Adipocyte (in vitro differentiated cells): ENCODE measurements at regions not wholly inside any gene's neighbourhood (a gene's known extent, or its start where the extent isn't known, plus 50 kb on each side); places are given as distances from the start of the nearest gene placed in this dataset.
"Not testable (repeated sequence)": the region's sequence is repeated elsewhere in the genome, so short reads cannot be mapped to it uniquely, and the experiment has no call there.

Experiments
- DNase-seq: peaks from one replicate; pipeline ENCODE4 v3.0.0-alpha.2; 2015; ENCODE audit warnings: low read depth
- H3K27me3 ChIP-seq: replicated peaks from 2 replicates; pipeline ENCODE4 v1.7.0; 2013; ENCODE audit warnings: mild to moderate bottlenecking, low read length, moderate library complexity; ENCODE audit not compliant: control insufficient read depth, insufficient read depth
- H3K36me3 ChIP-seq: 2 replicates; pipeline ENCODE4 v1.7.0; 2013; ENCODE audit warnings: low read length, mild to moderate bottlenecking, moderate library complexity; ENCODE audit not compliant: control insufficient read depth, insufficient read depth, severe bottlenecking
- H3K4me1 ChIP-seq: 2 replicates; pipeline ENCODE4 v1.7.0; 2013; ENCODE audit warnings: mild to moderate bottlenecking, low read length, moderate library complexity; ENCODE audit not compliant: control insufficient read depth, insufficient read depth
- H3K4me3 ChIP-seq: 2 replicates; pipeline ENCODE4 v1.7.0; 2013; ENCODE audit warnings: mild to moderate bottlenecking, low read length, moderate library complexity
- H3K9ac ChIP-seq: 2 replicates; pipeline ENCODE4 v1.7.0; 2013; ENCODE audit warnings: mild to moderate bottlenecking, low read length, moderate library complexity
- H3K9me3 ChIP-seq: 2 replicates; pipeline ENCODE4 v1.7.0; 2013; ENCODE audit warnings: mild to moderate bottlenecking, low read length, moderate library complexity; ENCODE audit not compliant: control insufficient read depth

DNA sequence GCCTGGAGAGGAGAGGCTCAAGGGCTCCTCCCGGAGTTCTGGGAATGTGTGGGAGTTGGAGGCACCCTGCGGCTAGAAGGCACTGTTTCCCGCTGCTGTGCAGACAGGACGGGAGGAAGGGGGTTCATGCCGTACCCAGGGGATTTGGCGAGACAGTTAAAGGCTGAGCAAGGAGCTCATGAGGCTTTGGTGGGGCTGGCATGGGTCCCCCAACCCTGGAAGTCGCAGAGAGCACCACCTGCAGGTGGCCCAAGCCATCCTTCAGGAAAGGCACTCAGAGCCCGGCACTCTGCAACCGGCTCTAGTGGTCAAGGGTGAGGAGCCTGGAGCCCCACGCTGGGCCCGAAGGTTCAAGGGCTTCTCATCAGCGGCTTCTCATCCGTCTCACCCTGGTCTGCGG is 138.2 kb downstream of the NPIPB11 start:
- peaks cover 40% of the 10 kb centered on the region for H3K4me1 ChIP-seq
- not testable (repeated sequence) for H3K27me3 ChIP-seq, DNase-seq, H3K9ac ChIP-seq, H3K4me3 ChIP-seq, H3K36me3 ChIP-seq, H3K9me3 ChIP-seq

DNA sequence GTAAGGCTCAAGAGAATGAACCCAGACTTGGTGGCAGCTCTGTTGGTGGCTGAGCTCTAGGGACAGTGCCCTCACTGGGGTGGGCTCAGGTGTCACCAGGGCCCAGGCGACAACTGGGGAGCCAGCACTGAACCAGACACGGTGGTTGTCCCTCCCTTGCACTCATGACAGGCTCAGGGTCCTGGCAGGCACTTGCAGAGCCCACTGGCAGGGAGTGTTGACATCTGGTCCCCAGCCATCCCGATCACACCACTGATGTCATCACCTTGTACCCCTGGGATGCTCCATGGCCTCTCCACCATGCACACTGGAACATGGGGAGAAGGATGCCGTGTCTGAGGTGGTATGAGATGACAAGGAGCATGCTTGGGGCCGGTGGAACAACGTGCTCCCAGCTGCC is 138.6 kb downstream of the NPIPB11 start:
- H3K36me3 ChIP-seq, DNase-seq, H3K9ac ChIP-seq: not testable (repeated sequence)

DNA sequence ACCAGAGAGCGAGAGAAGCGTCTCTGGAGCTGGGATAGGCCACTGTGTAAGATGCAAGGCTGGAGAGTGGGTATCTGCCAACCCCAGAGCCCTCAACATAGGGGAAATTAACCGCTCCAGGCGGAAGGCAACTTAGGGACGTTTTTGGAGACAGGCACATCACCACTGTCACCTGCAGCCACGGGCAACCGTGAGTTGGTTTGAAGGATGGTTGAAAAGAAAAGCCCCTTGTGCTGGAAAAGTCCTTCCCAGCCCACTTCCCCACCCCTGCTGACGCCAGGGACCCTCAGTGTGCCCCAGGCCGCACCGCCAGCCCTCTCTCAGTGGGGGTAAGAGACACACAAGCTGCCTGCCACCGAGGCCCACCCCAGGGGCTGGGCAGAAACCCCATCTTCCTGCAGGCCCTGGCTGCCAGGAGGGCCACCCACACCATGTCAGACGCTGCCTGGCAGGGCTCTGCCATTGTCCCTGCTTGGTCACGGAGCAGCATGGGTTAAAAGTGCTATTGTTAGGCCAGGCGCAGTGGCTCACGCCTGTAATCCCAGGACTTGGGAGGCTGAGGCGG is 139.4 kb downstream of the NPIPB11 start:
- not testable (repeated sequence) for H3K36me3 ChIP-seq, H3K9me3 ChIP-seq, H3K4me3 ChIP-seq, H3K27me3 ChIP-seq, DNase-seq, H3K9ac ChIP-seq
- H3K4me1 ChIP-seq: peaks cover 42% of the 10 kb centered on the region

More for the DNA sequence above, 138.6 kb downstream of the NPIPB11 start:
- H3K4me1 ChIP-seq: peaks cover 42% of the 10 kb centered on the region
- not testable (repeated sequence) for H3K27me3 ChIP-seq, H3K9me3 ChIP-seq, H3K4me3 ChIP-seq

DNA sequence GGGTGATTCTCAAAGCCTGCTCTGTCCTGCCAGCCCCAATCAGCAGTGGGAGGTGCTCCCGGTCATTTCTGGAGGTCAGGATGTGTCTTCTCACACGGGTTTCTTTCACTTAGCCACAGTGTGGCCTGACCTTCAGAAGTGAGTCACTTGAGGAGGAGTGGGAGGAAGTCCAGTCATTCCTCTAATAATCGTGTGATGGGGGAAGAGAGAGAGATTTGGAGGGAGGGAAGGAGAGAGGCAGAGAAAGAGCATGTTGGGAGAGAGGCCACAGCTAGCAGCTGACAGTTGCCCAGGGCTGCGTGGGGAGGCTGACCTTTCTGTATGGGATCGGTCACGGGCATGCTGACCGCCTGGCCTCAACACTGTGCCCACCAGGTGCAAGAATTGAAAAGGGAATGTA is 139.9 kb downstream of the NPIPB11 start:
- not testable (repeated sequence) for H3K9ac ChIP-seq, H3K4me3 ChIP-seq, H3K27me3 ChIP-seq, H3K9me3 ChIP-seq, H3K36me3 ChIP-seq
- peaks cover 39% of the 10 kb centered on the region for H3K4me1 ChIP-seq
- DNase-seq: peak; percentile 57

DNA sequence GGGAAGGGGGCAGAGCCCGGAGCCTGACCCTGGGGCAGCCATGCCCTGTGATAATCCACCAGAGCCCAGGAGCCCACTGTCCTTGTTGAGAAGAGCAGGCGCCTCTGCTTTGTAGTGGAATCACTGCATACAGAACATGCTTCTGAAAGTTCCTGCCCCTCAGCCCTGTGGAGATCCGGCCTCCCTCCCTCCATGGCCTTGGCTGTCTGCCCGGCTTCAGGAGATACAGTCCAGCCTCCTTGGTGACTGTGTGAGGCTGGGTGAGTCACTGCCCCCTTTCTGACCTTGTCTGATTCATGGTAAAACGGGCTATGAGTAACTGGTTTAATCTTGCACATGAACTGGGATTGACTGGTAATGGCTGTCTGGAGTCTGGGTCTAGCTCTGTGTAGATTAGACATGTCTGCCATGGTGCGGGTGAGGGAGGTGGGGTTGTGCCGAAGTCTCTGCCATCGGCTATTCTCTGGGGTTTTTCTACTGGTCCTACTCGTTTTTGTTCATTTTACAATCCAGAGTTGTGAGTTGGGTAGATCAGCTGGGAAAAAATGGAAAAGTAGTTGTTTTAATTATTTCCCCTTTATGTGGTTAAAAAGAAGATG is 141.2 kb downstream of the NPIPB11 start:
- not testable (repeated sequence) for H3K4me3 ChIP-seq, H3K27me3 ChIP-seq, H3K9me3 ChIP-seq, H3K36me3 ChIP-seq, H3K9ac ChIP-seq
- peak; percentile 92 for DNase-seq
- peaks cover 38% of the 10 kb centered on the region for H3K4me1 ChIP-seq

DNA sequence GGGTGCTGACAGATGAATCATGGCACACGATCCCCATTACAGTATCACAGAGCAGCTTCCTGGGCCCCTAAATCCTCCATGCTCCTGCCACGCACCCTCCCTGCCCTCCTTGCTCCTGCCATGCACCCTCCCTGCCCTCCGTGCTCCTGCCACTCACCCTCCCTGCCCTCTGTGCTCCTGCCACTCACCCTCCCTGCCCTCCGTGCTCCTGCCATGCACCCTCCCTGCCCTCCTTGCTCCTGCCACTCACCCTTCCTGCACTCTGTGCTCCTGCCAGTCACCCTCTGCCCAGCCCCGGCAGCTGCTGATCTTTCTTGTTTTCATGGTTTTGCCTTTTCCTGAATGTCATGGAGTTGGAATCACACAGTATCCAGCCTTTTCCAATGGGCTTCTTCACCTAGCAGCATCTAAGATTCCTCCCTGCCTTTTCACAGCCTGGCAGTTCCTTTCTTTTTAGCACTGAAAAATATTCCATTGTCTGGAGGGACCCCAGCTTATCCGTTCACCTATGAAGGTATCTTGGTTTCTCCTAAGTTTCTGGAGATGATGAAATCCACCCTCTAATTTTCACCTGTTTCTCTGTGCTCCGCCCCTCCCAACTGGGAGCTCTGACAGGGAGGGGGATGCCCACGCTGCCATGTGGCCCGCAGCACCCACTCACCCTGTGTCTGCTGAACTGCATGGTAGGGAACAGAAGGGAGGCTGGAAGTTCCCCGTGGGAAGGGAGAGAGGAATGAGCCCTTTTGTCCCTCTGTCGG is 142.3 kb downstream of the NPIPB11 start:
- not testable (repeated sequence) for H3K9me3 ChIP-seq, H3K27me3 ChIP-seq, H3K4me3 ChIP-seq, DNase-seq, H3K9ac ChIP-seq, H3K36me3 ChIP-seq
- peaks cover 38% of the 10 kb centered on the region for H3K4me1 ChIP-seq

- not testable (repeated sequence) for DNase-seq, H3K27me3 ChIP-seq, H3K36me3 ChIP-seq, H3K4me3 ChIP-seq, H3K9me3 ChIP-seq
- Histone ChIP-seq H3K4me1 (peaks cover 28% of the 10 kb centered on the region), H3K9ac (peak overlapping the region; percentile 9)
Measured at GRCh38 chr16:29262725-29263124, 143.8 kb downstream of the NPIPB11 start.

DNA sequence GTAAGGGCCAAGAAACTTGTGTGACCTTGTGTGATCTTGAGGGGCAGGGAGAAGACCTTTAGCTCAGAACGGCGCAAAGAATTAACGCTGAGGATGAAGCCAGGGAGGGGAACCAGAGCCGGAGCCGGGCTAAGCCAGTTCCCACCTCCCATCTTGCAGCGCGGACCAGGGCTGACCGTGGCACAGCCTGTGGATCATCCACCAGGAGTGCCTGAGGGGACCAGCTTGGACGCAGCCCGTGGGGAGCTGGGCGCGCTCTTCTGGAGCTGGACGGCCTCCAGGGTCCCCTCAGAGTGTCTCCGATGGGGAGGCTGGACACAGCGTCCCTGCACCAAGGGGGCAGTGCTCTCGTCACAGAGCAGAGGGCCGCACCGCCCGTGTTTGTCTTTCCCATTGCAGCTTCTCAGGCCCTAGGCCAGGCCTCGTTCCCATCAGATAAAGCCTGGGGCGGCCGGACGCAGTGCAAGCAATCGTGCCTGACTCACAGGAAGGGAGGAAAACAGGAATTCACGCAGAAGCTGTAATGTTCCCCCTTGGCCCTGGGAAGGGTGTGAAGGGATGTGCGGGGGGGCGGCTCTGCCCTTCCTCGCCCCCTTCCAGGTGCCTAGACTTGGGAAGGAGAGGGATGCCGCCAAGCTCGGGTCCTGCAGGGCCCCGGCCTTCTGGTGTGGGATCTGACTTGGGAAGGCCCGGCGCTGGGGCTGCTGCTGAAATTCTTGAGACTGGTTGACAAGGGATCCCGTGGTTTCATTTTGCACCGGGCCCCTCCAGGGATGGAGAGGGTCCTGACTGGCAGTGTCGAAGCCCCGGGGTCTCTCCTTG is 144.9 kb downstream of the NPIPB11 start:
- not testable (repeated sequence) for H3K27me3 ChIP-seq, DNase-seq, H3K9me3 ChIP-seq, H3K36me3 ChIP-seq, H3K4me3 ChIP-seq
- Histone ChIP-seq H3K9ac (peak overlapping the region; percentile 56), H3K4me1 (peaks cover 22% of the 10 kb centered on the region)

- H3K27me3 ChIP-seq, DNase-seq, H3K9me3 ChIP-seq, H3K4me3 ChIP-seq, H3K36me3 ChIP-seq: not testable (repeated sequence)
- Histone ChIP-seq H3K4me1 (peaks cover 22% of the 10 kb centered on the region), H3K9ac (peak overlapping the region; percentile 56)
Measured at GRCh38 chr16:29260683-29261426, 145.7 kb downstream of the NPIPB11 start.

DNA sequence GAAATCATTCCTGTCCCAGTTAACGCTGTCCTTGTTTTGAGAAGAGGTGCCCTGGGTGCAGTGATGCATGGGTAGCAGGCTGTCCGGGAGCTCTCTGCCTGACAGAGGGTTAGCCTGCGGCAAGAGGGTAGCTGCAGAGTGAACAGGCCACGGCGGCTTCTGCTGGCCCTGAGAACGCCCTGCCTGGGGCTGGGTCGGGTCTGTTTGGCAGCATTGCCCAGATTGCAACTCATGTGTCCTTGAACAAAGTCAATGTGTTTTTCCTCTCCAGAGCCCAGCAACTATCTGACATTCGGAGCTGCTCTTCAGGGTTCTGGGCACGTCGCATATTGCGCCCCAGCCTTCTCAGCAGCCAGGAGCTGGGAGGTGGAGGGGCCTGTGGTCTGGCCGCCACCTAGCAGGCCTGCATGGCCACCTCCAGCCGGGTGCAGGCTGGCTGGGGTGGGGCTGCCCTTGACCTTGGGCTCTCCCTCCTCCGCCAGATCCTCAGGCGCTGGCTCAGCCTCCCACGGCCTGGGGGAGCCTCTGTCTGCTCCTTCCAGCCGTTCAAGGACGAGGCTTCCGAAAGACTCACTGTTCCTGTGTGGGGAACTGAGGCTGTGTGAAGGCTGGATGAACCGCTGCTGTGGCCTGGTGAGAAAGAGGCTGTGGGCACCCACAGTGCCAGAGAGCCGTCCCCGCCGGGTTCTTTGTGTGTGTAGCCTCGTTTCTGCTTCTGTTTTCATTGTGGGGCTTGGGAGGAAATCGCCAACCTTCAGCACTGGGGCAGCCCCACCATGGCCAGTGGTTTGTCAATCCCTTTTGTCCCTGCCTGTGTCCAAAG is 146.7 kb downstream of the NPIPB11 start:
- H3K36me3 ChIP-seq, H3K9me3 ChIP-seq, H3K27me3 ChIP-seq, DNase-seq, H3K9ac ChIP-seq, H3K4me3 ChIP-seq: not testable (repeated sequence)
- peaks cover 22% of the 10 kb centered on the region for H3K4me1 ChIP-seq
